HG03460 (cell line): ENCODE measurements at regions not wholly inside any gene's neighbourhood (a gene's known extent, or its start where the extent isn't known, plus 50 kb on each side); places are given as distances from the start of the nearest gene placed in this dataset.
"Not testable (repeated sequence)": the region's sequence is repeated elsewhere in the genome, so short reads cannot be mapped to it uniquely, and the experiment has no call there.

Experiments
- ATAC-seq: cut with Tn5 transposase; IDR thresholded peaks from one replicate; pipeline ENCODE4 v1.9.1; 2021; ENCODE audit not compliant: unreplicated experiment

DNA sequence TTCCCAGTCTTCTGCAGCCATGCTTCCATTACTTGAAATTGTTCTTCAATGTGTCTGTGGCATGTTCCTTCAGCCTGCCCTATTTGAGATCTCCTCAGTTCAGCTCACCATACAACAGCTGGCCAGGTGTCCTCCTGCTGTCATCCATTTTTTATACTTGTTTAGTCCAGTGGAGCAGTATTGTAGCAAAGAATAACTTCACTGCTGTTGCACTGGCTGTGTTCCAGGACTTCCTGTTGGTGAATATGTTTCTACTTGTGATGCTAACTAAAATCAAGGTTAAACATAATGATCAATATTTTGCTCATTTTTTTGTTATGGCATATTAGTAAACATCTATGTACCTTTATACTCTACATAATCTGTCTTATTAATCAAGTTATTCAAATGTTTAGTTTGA is 1394.1 kb downstream of the PCDH9 start:
- no peak for ATAC-seq

DNA sequence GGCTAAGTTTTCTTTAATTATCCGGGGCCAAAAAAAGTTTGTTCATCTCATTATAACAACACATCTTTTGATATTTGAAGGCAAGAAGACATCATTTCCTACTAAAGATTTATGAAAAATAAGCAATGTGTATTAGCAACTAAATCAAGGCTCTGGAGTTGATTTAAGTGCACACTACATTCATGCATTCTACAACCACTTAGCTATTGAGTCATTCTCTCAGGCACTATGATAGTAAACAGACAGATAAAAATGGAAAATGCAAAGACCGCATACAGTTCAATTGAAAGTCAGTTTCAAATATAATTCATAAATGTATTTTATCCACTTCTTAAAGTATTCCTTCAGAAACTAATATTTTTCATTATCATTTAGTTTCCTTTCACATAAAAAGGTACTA is 1395.2 kb downstream of the PCDH9 start:
- no peak for ATAC-seq

GRCh38 chr13:65830411-65831205 is 1399.5 kb downstream of the PCDH9 start:
- ATAC-seq: no peak

GRCh38 chr13:65829241-65830008 is 1400.7 kb downstream of the PCDH9 start:
- ATAC-seq: no peak

DNA sequence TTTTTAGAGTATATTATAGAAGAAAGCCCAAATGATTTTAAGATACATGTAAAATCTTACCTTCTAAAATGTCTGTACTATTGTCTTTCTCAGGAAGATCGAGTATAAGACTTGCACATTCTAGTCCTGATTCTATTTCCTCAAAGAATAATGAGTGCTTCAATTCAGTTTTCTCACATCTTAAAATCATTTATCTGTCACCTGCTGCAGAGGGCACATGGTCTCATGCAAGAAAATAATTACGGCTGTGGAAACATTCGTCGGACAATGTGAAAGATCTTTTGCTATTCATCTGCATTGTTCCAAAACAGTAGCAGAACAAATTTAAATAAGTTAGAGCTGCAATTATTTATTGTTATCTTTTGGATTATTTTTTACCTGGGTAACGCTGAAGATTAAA is 1403.5 kb downstream of the PCDH9 start:
- ATAC-seq: no peak

DNA sequence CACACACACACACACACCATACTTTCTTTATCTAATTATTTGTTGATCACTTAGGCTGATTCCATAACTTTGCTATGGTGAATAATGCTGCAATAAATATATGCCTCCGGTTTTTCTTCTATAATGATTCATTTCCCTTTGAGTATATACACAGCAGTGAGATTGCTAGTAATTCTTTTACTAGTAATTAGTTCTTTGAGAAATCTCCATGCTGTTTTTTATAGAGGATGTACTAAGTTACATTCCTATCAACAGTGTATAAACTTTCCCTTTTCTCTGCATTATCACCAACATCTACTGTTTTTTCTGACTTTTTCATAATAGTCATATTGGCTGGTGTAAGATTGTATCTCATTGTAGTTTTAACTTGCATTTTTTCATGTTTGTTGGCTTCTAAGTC is 1405.1 kb downstream of the PCDH9 start:
- ATAC-seq: no peak

DNA sequence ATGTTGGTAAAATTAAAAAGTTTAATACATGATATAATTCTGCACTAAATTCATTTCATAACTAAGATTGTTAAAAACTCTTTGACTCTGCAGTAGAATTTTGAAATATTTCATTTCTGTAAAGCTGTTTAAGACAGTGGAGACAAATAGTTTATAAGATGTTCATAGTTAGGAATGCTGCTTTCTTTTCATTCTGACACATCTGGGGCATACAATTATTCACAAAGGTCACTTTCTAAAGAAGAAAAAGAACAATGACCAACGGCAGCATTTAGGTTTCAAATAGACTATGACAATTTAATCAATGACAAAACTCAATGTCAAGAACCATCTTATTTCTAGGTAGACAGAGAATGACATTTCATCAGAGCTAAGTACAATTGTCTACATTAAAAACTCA is 1422.1 kb downstream of the PCDH9 start:
- ATAC-seq: no peak

DNA sequence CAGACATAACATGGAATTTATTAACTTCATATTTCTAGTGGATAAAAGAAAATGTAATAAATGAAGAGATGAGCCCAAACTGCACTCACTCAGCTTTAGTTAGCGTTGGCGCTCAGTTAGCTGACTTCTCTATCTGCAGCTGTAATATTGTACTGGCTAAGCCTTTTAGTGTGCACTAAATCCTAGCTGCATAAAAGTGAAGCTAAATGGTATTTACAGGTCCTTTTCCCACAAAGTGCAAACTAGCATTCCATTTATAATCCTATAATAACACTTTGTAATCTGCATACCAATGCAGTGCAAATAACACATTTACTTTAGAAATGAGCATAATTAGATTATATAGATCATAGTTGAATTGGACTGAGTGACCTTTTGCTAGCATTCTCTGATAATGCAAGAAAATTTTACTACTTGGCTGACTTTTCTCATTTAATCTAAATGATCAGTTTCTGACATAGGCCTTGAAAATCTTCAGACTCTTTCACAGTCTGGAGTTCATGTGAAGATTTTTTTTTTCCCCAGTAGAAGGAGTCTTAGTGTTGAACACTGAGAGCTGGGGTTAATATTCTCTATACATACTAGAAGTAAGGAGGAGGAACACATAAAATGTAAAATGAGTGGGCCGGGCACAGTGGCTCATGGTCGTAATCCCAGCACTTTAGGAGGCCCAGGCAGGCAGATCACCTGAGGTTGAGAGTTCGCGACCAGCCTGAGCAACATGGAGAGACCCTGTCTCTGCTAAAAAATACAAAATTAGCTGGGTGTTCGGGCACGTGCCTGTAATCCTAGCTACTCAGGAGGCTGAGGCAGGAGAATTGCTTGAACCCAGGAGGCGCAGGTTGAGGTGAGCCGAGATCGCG is 1426.4 kb downstream of the PCDH9 start:
- ATAC-seq: no peak

DNA sequence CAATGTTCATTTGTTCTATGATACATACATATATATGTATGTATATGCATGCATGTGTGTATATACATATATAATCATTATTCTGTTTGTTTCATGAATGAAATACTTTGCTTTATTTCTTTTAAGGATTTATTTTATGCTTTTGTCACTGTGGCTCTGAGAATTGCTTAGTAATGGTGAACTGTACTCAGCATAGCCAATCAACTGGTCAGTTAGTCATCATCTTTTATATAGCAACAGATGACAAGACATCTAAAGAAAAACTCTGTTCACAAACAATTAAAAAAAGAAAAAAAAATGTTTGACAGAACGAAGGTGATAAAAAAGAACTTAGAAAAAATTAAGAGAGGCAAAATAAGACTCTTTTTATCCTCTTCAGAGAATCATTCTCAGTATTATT is 1440.3 kb downstream of the PCDH9 start:
- no peak for ATAC-seq

DNA sequence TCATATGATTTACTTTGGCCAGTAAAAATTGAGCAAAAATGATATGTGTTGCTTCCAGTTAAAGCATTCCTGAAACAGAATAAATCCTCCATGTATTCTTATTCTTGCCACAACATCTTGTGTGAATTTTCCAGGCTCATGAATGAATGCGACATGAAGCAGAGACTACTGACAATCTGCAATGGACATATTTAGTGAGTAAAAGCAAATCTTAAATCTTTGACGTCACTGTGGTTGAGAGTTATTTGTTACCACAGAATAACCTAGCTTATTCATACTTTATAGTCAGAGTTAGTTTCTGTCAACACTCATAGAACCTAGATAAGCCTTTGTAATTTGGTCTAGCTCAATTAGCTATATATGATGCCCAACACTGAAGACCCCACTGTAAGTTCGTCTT is 1443.1 kb downstream of the PCDH9 start:
- ATAC-seq: no peak

GRCh38 chr13:65784088-65784816 is 1445.9 kb downstream of the PCDH9 start:
- ATAC-seq: no peak

- no peak for ATAC-seq
These were observed 1446.8 kb downstream of the PCDH9 start for GRCh38 chr13:65783383-65783782.

GRCh38 chr13:65771704-65772313 is 1458.3 kb downstream of the PCDH9 start:
- ATAC-seq: not testable (repeated sequence)

DNA sequence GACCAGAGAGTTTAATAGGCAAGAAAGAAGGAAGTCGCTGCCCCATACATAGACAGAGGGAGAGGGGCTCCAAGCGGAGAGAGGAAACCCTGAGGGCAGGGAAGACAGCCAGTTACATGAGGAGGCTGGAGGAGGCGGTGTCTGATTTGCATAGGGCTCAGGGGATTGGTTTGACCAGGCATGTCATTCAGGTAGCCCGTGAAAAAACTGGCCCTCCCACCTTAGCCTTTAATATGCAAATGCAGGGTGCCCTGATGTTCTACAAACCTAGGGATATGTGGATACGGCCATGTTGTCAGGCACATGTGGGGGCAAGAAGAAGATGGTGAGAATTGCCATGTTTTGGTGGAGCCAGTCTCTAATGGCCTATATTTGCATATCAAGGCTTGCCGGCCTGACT is 1461.6 kb downstream of the PCDH9 start:
- no peak for ATAC-seq

DNA sequence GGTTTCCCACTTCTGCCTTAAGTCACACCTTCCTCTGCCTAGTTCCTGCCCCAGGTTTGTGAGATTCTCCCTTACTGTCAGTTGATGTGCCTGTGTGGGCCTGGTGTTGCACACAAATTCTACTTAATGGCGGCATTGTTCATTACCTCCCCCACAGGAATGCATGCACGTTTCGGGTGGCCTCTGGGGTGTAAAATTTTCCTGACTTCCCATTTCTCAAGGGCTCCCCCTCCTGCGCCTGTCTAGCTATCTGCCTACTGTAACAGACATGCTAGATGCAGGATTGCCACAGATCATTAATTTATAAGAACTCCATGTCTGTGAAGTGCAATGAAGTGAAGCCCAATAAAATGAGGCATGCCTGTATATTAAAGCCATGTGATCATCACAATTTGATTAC is 1466.3 kb downstream of the PCDH9 start:
- ATAC-seq: no peak

GRCh38 chr13:65762012-65762411 is 1468.1 kb downstream of the PCDH9 start:
- ATAC-seq: no peak

- no peak for ATAC-seq
These were observed 1474.0 kb downstream of the PCDH9 start for GRCh38 chr13:65756071-65756671.

- no peak for ATAC-seq
These were observed 1481.9 kb downstream of the PCDH9 start for GRCh38 chr13:65748227-65748626.

- no peak for ATAC-seq
These were observed 1483.7 kb downstream of the PCDH9 start for GRCh38 chr13:65746406-65746921.

- no peak for ATAC-seq
These were observed 1485.3 kb downstream of the PCDH9 start for GRCh38 chr13:65744836-65745235.
